ENCODE measurements at regions not wholly inside any gene's neighbourhood (a gene's known extent, or its start where the extent isn't known, plus 50 kb on each side); places are given as distances from the start of the nearest gene placed in this dataset.

- no peak for DNase-seq (ENCODE audit: low read depth)
Measured at GRCh38 chr4:131046821-131047220, 1950.9 kb downstream of the C4orf33 start.

DNA sequence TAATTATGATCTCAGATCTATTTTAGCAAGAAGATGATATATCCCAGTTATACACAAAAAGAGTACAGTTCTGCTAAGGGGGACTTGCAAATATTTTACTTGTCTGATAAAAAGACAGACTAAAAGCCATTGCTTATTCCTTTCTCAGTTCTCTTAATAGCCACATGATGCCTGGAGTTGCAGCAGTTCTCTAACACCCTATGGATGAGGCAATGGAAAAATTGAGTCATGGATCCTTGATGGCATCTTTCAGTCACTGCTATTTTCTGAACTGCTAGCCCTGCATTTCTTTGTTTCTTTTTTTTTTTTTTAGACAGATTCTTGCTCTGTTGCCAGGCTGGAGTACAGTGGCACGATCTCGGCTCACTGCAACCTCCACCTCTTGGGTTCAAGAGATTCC is 1956.7 kb downstream of the C4orf33 start:
- DNase-seq (ENCODE audit: low read depth): no peak

- DNase-seq (ENCODE audit: low read depth): no peak
Measured at GRCh38 chr4:131054489-131055019, 1958.6 kb downstream of the C4orf33 start.

GRCh38 chr4:131061734-131062133 is 1965.8 kb downstream of the C4orf33 start:
- no peak for DNase-seq (ENCODE audit: low read depth)

DNA sequence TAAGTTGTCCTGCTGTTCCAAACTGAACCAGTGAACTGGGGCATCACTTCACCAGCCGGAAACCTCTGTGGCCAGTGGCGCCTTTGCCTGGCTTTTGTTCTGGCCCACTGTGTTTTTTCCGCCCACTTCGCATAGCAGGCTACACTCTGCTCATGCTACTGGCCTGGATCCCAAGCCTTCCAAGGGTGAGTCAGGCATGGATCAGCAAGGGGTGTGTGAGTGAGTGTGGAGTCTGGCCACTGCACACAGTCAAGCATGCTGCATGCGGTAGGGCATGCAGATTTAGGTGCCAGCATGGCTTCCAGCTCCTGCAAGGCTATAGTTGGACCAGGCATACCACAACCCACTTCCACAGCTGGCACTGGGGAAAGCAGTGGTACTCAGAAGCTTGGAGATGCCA is 1967.9 kb downstream of the C4orf33 start:
- no peak for DNase-seq (ENCODE audit: low read depth)

- DNase-seq (ENCODE audit: low read depth): no peak
Measured at GRCh38 chr4:131081069-131081468, 1985.1 kb downstream of the C4orf33 start.

DNA sequence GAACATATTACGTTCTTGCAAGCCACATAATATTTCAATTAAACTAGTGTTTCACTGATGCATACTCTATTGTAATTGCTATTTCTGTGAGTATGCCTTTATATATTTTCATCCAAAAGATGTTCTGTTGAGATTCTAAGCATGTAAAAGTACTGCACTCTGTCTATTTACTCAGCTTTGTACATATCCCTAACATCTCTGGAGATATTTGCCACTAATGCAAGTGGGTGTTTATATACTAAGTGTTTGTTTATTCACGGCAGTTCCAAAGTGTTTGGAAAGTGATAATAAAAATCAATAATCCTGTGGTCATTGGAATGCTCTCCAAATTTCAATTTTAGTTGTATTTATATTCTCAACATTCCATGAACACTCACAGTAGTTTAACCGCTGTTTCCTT is 1989.0 kb downstream of the C4orf33 start:
- DNase-seq (ENCODE audit: low read depth): no peak

DNA sequence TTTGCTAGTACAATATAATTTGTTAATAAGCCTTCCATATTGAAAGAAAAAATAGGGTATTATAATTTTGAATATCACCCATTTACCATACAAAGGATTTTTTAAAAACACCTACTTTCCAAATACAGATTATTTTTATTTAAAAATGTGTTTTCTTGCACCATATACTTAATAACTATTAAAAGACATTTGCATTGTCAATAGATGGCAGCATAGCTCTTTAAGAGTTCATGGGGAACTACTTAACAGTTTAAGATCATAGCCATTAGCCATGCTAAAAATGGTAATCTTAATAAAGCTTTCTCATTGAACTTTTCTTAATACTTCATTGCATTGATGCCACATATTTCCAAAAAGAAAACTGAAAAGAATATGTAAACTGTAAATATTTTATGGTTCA is 1995.9 kb downstream of the C4orf33 start:
- peak; percentile 28 for DNase-seq (ENCODE audit: low read depth)

DNA sequence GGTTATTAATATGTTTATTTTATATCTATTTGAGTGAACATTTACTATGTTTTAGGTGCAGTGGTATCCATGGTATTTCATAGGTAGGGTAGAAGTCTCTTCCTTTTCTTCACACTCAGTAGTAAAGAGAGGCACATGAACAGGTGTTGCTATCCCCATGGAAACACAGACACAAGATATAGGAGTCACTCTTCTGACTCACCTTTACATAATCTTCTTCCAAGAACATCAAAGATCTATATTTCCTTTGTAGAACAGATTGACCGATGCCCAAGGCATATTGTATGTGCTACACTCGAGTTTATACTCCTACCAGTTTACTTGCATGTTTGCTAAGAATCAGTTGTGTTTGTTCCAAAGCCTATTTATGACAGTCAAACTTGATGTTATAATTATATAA is 1997.4 kb downstream of the C4orf33 start:
- DNase-seq (ENCODE audit: low read depth): no peak

DNA sequence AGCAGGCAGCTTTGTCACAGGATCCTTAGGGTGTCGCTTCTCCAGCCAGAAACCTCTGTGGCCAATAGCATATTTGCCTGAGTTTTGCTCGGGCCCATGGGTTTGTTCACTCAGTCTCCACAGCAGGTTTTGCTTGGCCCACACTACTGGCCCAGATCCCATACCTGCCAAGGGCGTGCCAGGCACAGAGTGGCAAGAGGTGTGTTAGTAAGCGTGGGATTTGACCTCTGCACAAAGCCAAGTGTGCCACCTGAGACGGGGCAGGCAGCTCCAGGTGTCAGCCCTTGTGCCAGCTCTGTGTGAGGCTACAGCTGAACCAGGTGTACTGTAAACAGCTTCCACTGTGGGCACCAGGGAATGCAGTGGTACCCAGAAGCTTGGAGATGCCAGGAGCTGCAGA is 2003.0 kb downstream of the C4orf33 start:
- DNase-seq (ENCODE audit: low read depth): no peak

- DNase-seq (ENCODE audit: low read depth): no peak
Measured at GRCh38 chr4:131113273-131113672, 2017.3 kb downstream of the C4orf33 start.

GRCh38 chr4:131113704-131114103 is 2017.8 kb downstream of the C4orf33 start:
- DNase-seq (ENCODE audit: low read depth): no peak

DNA sequence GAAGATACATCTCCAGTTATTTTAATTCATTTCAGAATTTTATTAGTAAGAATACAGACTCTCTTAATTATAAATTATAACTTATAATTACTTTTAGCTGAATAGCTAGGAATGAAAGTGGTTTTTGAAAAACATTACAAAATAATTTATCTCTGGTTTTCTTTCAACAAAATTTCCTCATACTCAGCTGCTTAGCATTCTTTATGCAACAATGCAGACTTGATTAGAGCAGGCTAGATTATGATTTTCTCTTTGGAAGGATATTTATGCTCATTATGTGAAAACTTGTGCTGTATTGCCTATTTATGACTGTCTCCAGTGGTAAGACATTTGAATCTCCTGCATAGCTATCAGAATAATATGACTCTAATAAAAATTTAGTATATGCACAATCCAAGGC is 2023.7 kb downstream of the C4orf33 start:
- no peak for DNase-seq (ENCODE audit: low read depth)

GRCh38 chr4:131137196-131137595 is 2011.9 kb upstream of the PCDH10 start:
- no peak for DNase-seq (ENCODE audit: low read depth)

GRCh38 chr4:131159261-131159660 is 1989.8 kb upstream of the PCDH10 start:
- DNase-seq (ENCODE audit: low read depth): no peak

- DNase-seq (ENCODE audit: low read depth): no peak
Measured at GRCh38 chr4:131192318-131192717, 1956.8 kb upstream of the PCDH10 start.

DNA sequence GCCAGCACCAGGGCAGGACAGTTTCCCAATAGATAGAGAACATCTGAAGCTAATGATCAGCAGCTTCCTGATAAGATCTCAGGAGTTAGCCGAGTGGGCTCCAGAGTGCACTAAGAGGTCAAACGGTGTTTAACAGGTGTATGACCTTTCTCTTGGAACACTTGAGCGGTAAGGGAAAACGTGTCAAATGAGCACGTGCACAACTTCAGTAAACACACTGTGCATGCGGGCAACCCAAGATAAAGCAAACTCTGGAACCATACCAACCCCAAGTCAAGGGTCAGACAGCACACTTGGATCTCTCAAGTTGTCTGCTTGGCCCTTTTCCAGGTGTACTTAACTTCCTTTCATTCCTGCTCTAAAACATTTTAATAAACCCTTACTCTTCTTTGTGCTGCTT is 1941.5 kb upstream of the PCDH10 start:
- no peak for DNase-seq (ENCODE audit: low read depth)

DNA sequence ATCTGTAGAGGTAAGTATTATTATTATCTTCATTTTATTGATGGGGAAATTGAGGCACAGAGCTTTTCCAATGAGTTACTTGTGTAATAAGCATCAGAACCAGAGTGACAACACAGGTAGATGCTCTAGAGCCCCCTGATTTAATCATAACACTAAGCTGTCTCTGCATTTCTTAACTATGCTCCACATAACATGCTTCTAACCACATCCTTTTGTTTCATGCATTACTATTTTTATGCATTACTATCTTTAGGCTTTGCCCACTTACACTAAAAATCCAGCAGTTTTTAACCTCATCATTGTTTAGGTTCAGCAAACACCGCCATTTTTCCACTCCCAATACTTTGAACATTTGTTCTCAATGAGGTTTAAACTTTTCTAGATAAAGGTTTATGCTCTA is 1900.8 kb upstream of the PCDH10 start:
- DNase-seq (ENCODE audit: low read depth): no peak

DNA sequence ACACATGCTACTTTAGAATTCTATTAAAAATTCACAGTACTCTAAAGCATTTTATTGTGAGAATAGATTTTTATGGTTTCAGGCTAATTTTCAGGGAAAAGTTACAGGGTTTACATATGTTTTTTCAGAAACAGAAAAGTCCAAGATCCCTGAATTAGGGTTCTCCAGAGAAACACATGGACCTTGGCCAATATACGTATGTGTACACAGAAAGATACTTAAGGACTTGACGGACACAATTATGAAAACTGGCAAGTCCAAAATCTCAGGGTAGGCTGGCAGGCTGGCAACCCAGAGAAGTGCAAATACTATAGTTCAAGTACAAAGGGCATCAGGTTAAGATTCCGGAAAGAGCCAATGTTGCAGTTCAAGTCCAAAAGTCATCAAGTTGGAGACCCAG is 1897.8 kb upstream of the PCDH10 start:
- DNase-seq (ENCODE audit: low read depth): no peak

DNA sequence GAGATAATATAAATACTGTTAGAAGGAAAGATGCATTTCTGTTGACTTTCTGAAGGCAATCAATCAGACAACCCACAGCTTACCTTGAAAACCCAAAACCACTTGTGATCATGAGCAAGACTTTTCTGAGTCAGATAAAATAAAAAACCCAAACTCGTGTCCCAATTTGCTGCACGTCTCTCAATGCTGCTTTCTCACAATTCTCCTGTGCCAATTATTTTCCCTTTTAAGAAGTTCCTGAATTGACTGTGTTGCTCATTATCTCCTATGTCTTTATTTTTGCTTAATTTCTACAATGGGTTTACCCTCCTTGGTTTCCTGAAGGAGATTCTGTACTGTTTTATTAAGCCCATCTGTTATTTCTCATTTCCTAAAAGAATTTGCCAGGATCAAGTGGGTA is 1891.9 kb upstream of the PCDH10 start:
- DNase-seq (ENCODE audit: low read depth): no peak

- no peak for DNase-seq (ENCODE audit: low read depth)
Measured at GRCh38 chr4:131258361-131258760, 1890.7 kb upstream of the PCDH10 start.

DNA sequence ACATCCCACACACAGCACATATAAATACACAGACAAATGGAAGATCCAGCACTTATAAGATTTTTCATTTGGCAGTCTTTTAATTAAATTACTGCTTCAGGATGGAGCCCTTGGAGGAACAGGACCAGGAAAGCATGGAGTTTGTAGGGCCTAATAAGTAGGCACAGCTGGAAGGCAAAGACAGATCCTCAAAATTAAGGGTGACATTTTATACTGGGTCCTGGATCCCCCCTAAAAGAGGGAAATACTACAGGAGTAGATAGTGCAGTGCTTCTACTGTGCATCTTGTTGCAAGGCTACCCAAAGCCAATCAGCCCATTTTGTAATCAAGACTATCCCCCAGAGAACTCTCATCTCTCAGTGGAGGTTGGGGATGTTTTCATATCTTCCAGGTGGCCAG is 1860.7 kb upstream of the PCDH10 start:
- DNase-seq (ENCODE audit: low read depth): no peak

GRCh38 chr4:131296192-131296591 is 1852.9 kb upstream of the PCDH10 start:
- DNase-seq (ENCODE audit: low read depth): no peak

DNA sequence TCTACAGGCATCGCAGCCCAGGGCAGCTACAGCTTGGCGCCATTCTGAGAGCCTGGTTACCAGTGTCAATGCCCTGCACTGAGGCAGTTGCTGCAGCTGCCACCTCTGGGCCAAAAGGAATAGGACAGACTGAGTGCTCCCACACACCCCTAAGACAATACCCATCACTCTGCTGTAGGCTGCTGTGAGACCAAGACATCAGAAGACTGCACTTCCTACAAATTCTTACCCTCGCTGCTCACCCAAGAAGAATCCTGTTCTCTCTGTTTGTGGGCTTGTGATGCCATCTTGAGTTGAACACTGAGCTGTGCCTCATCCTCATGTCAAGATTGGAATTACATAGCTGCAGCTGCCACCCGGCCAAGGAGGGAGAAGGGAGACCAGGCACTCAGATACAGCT is 1847.0 kb upstream of the PCDH10 start:
- DNase-seq (ENCODE audit: low read depth): no peak

DNA sequence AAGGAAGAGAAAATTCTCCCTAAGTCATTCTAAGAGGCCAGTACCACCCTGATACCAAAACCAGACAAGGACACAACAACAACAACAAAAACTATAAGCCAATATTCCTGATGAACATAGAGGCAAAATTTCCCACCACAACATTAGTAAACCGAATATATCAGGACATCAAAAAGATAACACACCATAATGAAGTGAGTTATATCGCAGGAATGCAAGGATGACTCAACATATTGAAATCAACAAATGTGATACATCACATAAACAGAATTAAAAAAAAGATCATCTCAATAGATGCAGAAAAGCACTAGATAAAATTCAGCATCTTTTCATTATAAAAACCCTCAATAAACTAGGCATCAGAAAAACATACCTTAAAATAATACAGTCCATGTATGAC is 1844.4 kb upstream of the PCDH10 start:
- DNase-seq (ENCODE audit: low read depth): no peak

Data from fibroblast of the conjunctiva (primary cell).